SU-DHL-6 (cell line): ENCODE measurements at regions not wholly inside any gene's neighbourhood (a gene's known extent, or its start where the extent isn't known, plus 50 kb on each side); places are given as distances from the start of the nearest gene placed in this dataset.

Experiments
- CTCF ChIP-seq: fragments of 200-600 bp; sonication (generic); IDR thresholded peaks from one replicate; pipeline ENCODE4 v1.5.1; 2017; ENCODE audit warnings: antibody characterized with exemption, mild to moderate bottlenecking, low read length, moderate library complexity; ENCODE audit not compliant: insufficient read depth, poor library complexity, severe bottlenecking
- EZH2phosphoT487 ChIP-seq: fragments of 200-600 bp; sonication (generic), shearing (Covaris generic); conservative IDR thresholded peaks from 2 replicates; pipeline ENCODE4 v1.6.1; 2018; ENCODE audit warnings: mild to moderate bottlenecking, antibody characterized with exemption, low read length, moderate library complexity, mixed read lengths

- TF ChIP-seq CTCF (no peak), EZH2phosphoT487 (no peak)
Observed at GRCh38 chr13:56886398-56886797, 254.3 kb upstream of the PRR20A start.
